HG03457 (cell line): ENCODE measurements at regions not wholly inside any gene's neighbourhood (a gene's known extent, or its start where the extent isn't known, plus 50 kb on each side); places are given as distances from the start of the nearest gene placed in this dataset.

Source experiments
- ATAC-seq: cut with Tn5 transposase; IDR thresholded peaks from one replicate; pipeline ENCODE4 v1.9.1; 2021; ENCODE audit warnings: moderate number of reproducible peaks; ENCODE audit not compliant: unreplicated experiment

GRCh38 chr2:145849466-145849865 lies 1329.5 kb upstream of the ZEB2 start:
- no peak for ATAC-seq

- no peak for ATAC-seq
Observed at GRCh38 chr2:145846982-145847381, 1327.1 kb upstream of the ZEB2 start.

- ATAC-seq, result no peak
Observed at GRCh38 chr2:145845923-145846322, 1326.0 kb upstream of the ZEB2 start.

- ATAC-seq, result no peak
Observed at GRCh38 chr2:145845207-145845894, 1325.4 kb upstream of the ZEB2 start.

- no peak for ATAC-seq
Observed at GRCh38 chr2:145841973-145842372, 1322.1 kb upstream of the ZEB2 start.

- no peak for ATAC-seq
Observed at GRCh38 chr2:145836986-145837385, 1317.1 kb upstream of the ZEB2 start.

GRCh38 chr2:145835665-145836064 lies 1315.7 kb upstream of the ZEB2 start:
- no peak for ATAC-seq

GRCh38 chr2:145832681-145833080 lies 1312.8 kb upstream of the ZEB2 start:
- no peak for ATAC-seq

- no peak for ATAC-seq
Observed at GRCh38 chr2:145829931-145830330, 1310.0 kb upstream of the ZEB2 start.

GRCh38 chr2:145827235-145827634 lies 1307.3 kb upstream of the ZEB2 start:
- no peak for ATAC-seq

- ATAC-seq, result no peak
Observed at GRCh38 chr2:145824384-145824783, 1304.5 kb upstream of the ZEB2 start.

GRCh38 chr2:145822892-145823534 lies 1303.1 kb upstream of the ZEB2 start:
- no peak for ATAC-seq

GRCh38 chr2:145820651-145821050 lies 1300.7 kb upstream of the ZEB2 start:
- no peak for ATAC-seq

GRCh38 chr2:145818890-145819504 lies 1299.1 kb upstream of the ZEB2 start:
- ATAC-seq, result no peak

GRCh38 chr2:145815933-145816332 lies 1296.0 kb upstream of the ZEB2 start:
- no peak for ATAC-seq

- ATAC-seq, result no peak
Observed at GRCh38 chr2:145813481-145813880, 1293.6 kb upstream of the ZEB2 start.

- ATAC-seq, result no peak
Observed at GRCh38 chr2:145812165-145812554, 1292.2 kb upstream of the ZEB2 start.

- ATAC-seq, result no peak
Observed at GRCh38 chr2:145811276-145812164, 1291.6 kb upstream of the ZEB2 start.

- no peak for ATAC-seq
Observed at GRCh38 chr2:145807968-145808367, 1288.0 kb upstream of the ZEB2 start.

GRCh38 chr2:145807554-145807953 lies 1287.6 kb upstream of the ZEB2 start:
- no peak for ATAC-seq

- no peak for ATAC-seq
Observed at GRCh38 chr2:145806546-145806945, 1286.6 kb upstream of the ZEB2 start.
